ENCODE measurements at regions not wholly inside any gene's neighbourhood (a gene's known extent, or its start where the extent isn't known, plus 50 kb on each side); places are given as distances from the start of the nearest gene placed in this dataset.

DNA sequence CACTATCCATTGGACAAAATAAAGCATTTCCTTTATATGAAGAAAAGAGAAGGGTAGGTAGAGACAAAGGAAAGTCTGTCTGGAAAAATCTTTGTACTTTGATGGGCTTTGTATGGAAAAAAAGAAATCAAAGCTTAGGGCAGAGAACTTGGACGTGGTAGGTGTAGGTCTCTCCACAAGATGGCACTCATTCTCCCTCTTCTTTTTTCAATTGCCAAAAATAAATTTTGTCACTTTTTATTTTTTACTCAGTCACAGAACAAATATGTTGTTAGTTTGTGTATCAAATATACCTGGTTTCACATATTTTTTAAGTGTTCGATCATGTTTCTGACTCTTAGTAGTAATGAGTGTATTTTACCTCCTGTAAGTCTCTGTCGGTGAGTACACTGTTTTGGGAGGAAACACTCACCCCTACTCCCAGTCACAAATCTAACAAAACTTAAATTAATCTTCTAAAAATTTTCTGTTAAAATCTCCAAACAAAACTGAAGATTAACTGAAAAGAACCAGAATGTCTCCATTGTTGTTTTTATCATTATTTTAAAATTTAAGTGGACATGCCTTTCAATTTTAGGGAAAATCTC is 415.8 kb upstream of the GOLIM4 start:
- intact Hi-C loops (cut with DNase I) = no loop called here
- no peak for DNase-seq (ENCODE audit: low spot score)

DNA sequence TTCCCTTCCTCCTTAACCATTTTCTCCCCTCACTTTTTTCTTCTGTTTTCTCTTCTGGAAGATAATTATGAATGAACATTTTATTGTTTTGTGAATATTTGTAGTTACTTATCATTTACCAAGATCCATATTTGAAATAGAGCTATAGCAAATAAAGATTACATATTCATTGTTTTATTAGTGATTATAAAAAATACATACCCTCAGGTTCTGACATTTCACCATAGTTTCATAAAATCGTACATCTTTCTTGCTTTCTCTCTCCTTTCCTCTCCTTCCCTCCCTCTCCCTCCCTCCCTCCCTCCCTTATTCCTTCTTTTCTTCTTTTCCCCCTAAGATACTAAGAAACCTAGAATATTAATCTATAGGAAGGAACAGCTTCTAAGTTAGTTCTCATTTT is 410.9 kb upstream of the GOLIM4 start:
- intact Hi-C loops (cut with DNase I) = no loop called here
- DNase-seq (ENCODE audit: low spot score) = no peak

DNA sequence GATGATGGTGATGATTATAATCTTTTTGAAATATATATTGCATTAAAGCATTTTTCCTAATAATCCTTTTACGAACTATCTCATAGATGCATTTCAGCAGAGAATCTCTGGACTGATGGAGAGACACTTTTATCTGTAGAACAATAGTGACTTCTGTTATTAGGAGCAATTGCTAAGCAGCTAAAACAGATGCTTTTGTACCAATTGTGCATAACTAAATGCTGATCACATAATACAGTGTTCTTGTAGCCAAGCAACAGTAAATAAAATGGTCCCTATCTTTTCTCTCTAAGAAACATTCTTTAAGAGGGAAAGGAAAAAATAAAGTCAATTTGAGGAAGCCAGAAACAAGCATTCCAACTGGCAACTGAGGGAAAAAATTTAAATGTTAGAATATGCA is 405.8 kb upstream of the GOLIM4 start:
- intact Hi-C loops (cut with DNase I) = no loop called here
- DNase-seq (ENCODE audit: low spot score) = no peak

DNA sequence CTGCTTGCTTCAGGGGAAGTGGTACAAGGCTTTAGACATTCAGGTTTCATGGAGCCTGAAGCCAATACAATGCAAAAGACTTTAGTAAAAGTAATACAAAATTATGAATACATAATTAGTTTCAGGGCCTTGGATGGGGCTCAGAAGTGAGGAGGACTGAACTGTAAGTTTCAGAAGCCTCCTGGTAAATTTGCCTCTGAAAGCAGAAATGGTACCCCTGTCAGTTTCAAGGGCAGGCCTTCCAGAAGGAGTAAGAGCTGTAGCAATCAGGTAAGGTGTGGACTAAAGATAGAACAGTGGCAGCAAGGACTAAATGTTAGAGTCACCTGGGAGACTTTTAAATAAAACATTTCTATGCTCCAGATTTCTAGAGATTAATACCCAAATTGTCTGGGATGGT is 402.5 kb upstream of the GOLIM4 start:
- intact Hi-C loops (cut with DNase I) = no loop called here
- DNase-seq (ENCODE audit: low spot score) = no peak

DNA sequence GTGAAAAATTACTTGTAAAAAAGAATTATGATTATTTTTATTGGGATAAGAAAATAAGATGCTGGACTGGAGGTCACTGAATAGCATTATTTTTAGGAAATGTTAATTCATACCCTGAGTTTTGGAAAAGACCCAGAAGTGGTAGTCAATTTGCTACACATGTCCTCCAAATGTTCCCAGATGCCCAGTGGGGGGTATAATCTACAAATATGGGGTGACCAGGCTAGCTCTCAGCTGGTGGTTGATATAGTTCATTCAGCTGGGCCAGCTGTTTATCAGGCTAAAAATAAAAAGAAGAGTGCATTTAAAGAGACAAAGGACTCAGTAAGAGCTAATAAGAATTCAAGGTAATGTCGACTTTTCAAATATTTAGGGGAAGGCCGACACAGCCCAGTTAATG is 402.0 kb upstream of the GOLIM4 start:
- intact Hi-C loops (cut with DNase I) = no loop called here
- DNase-seq (ENCODE audit: low spot score) = no peak

DNA sequence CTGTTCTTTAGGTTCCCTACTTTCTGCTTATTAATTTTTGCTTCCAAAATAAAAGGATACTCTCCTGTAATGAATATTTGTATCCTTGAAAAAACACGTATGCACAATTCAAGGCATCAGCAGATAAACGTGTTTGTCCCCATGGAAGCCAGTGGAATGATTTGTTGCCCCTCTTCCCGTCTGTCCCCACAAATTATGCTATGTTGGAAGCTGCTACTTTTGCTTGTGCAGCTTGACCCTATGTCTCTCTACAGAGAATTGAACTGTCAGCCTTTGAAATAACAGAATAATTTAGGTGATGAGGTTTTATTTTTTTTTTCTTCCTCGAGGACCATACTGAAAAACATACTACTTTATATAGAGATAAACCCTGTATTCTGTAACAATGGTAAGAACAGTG is 401.5 kb upstream of the GOLIM4 start:
- DNase-seq (ENCODE audit: low spot score) = no peak
- intact Hi-C loops (cut with DNase I) = no loop called here

DNA sequence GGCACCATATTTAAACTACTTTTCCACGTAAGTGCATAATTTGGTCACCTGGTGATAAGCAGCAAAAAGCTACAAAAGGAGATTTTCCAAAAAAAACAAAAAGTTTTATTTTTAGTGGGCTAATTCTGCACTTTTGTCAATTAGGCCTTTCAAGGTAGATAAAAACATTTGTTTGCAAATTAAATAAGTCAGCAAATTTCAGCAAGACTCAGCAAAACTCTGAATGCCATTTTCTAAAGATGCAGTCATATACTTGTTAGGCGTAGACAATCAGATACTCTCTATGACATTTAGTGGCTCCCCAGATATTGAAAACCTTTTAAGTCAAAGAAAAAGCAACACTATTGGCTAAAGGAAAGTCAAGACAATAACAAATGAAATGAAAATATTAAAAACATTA is 400.2 kb upstream of the GOLIM4 start:
- no peak for DNase-seq (ENCODE audit: low spot score)
- intact Hi-C loops (cut with DNase I) = no loop called here

DNA sequence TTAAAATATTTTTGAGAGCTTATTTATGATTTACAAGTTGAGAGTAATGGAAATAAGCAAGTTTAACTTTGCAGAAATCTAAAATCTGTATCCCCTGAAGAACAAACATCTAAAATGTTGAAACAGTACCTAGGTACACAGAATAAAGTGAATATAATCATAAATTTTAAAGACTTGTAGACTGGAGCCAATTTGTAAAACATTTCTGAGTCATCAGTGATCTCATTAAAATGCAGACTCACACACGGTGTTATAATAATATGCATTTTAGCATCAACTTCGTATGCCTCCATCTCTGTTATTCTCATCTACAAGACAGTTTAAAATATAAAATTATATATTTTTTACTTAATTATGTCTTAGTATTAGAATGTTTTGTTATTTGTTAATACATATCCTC is 399.5 kb upstream of the GOLIM4 start:
- intact Hi-C loops (cut with DNase I) = no loop called here
- DNase-seq (ENCODE audit: low spot score) = no peak

DNA sequence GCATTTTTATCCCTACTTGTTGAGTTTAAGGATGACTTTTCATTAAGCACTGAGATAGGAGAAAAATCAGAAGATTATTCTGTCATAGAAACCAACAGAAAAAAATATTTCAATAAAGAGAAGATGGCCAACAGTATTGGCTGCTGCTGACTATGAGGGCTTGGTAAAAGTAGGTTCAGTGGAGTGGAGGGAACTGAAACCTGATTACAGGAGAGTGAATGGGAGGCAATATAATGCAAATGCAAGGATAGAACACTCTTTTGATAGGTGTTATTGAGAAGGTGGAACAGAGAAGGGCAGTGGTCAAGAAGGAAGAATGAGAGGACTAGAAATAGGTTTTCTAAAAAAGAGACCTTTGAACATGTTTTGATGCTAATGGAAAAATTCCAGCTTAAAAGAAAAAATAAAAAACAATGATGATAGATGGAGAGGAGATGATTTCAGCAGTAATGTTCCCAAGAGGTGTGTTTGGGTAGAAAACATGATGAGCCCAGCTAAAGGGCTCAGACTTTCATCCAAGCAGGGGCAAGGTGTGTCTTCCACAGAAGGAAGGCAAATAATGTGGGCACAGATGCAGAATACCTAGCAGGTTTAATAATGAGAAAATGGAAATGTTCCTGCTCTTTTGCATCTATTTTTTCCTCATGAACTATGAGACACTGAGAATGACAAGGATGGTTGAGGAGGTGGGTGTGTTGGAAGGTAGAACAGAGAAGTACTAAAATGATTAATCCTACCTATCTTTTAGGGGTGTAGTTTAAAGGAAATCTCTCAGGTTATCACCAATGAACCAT is 397.9 kb upstream of the GOLIM4 start:
- DNase-seq (ENCODE audit: low spot score) = no peak
- intact Hi-C loops (cut with DNase I) = no loop called here

DNA sequence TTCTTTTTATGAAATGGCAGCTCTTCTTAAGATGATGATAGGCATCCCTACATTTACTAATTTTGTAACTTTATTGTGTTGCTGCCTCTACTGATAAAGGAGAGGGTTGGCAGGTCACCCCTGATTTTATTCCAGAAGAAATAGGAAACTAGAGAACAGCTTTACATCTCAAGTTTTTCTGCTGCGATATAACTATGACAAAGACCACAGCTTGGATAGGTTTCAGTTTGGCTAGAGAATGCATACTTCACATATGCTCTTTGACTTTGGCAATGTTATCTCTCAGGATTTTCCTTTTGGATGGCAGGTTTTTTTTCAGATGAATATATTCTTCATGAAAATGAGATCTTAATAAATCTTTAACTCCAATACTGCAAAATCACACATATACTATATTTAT is 395.3 kb upstream of the GOLIM4 start:
- intact Hi-C loops (cut with DNase I) = no loop called here
- DNase-seq (ENCODE audit: low spot score) = no peak

DNA sequence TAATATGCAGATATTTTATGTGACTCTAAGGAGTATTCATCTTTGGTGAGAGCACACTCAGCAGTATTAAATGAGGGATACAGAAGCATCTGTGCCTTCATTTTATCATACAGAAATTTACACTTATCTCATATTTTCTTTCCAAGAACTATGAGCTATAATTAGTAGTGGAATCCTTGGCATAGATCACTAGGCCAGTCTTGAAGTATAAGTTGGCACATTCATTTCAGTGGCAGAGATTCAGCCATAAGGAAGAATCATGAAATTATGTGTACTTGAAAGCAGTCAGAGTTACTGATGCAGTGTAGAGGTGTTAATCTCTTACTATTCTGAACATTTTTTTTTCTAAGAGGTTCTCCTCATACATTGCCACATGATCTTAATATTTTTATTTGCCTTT is 393.6 kb upstream of the GOLIM4 start:
- DNase-seq (ENCODE audit: low spot score) = no peak
- intact Hi-C loops (cut with DNase I) = no loop called here

DNA sequence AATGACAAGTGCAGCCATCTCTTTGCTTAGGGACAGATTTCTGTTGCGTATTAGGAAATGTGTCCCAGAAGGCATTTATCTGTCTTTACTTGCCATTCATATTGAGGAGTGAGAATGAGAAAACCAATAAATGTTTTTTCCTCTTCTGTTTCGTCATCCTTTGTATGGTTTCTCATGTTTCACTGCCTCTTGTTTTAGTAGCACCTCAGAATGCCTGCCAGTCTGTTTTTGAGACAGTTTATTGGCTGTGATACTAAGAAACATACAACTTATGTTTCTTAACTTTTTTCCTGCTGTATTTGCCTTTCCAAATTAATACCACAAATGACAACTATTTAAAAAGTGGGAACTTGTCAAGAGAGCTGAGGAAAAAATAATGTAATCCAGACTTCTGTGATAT is 390.2 kb upstream of the GOLIM4 start:
- intact Hi-C loops (cut with DNase I) = no loop called here

DNA sequence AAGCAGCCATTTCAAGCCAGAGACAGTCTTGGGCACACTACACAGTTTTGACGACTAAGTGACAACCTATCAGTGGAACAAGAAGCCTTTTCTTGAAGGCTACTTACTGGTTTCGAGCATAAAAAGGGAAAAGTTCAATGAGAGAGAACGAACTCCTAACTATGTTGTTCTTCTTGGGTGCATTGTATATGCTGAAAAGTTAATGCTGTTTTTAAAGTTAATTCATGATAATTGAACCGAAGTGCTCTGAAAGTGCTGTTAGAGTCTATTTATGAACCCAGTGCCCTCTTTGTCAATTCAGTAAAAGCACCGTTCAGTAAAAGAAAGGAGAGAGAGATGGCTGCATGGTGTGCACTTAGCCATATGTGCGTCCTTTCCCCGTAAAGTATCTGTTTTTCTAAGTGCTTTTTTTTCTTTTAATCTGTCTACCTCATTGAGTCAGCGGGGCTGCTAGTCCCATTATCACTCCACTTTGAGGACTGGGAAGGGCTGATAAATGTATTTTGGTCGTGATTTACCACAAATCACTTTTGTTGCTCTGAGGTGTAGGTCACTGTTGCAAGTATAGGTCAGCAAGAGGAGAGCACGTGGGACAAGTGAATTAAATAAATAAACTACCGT is 380.7 kb upstream of the GOLIM4 start:
- DNase-seq (ENCODE audit: low spot score) = no peak
- intact Hi-C loops (cut with DNase I) = no loop called here

More for the DNA sequence above, 390.2 kb upstream of the GOLIM4 start:
- DNase-seq (ENCODE audit: low spot score) = no peak

DNA sequence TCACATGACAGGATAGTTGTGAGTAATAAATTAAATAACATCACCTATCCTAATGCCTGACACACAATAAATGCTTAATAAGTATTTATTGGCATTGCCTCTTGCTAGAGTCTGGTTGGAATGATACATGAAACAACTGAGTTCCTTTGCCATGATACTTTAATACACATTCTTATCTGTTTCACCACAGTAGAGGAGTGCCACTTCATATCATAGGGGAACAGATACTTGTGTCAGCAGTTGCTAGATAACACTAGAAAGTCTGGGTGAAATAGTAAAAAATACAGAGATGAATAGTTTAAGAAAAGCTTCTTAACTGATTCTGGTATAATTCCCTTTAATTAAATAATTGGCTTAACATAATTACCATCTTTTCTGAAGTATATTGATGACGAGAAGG is 380.0 kb upstream of the GOLIM4 start:
- intact Hi-C loops (cut with DNase I) = no loop called here

DNA sequence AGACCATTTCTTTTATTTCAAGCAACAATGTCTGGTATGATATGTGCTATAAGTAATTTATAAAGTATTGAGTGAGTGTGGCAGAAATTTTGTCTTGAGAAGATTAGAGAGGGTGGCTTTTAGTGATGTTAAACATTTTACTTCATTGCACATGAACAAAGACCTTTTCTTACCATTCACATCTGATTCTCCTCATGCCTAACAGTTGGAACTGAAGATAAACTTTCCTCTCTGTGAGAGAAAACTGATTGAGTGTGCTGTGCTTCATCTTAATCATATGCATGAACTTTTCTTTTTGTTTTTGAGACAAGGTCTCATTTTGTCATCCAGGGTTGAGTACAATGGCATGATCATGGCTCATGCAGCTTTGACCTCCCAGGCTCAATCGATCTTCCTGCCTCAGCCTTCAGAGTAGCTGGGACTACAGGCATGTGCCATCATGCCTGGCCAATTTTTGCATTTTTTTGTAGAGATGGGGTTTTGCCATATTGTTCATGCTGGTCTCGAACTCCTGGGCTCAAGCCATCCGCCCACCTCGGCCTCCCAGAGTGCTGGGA is 377.7 kb upstream of the GOLIM4 start:
- intact Hi-C loops (cut with DNase I) = no loop called here

More for the DNA sequence above, 380.0 kb upstream of the GOLIM4 start:
- DNase-seq (ENCODE audit: low spot score) = no peak

DNA sequence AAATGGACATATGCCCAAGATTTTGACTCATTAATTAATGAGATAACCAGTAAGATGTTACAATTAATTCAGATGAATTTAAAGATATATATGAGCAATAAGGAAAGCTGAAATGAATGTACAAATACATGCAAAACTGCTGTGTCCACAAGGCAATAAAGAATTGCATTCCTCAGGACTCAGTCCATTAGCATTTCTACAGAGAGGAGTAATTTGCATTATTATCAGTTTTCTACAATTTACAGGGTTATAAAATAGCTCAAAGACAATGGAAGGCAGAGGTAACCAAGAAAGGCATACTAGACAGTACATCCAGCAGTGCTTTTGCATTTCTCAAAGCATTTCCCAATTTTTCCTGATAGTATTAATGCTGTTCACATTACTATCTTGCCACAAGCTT is 377.1 kb upstream of the GOLIM4 start:
- DNase-seq (ENCODE audit: low spot score) = no peak
- intact Hi-C loops (cut with DNase I) = no loop called here

More for the DNA sequence above, 377.7 kb upstream of the GOLIM4 start:
- no peak for DNase-seq (ENCODE audit: low spot score)

DNA sequence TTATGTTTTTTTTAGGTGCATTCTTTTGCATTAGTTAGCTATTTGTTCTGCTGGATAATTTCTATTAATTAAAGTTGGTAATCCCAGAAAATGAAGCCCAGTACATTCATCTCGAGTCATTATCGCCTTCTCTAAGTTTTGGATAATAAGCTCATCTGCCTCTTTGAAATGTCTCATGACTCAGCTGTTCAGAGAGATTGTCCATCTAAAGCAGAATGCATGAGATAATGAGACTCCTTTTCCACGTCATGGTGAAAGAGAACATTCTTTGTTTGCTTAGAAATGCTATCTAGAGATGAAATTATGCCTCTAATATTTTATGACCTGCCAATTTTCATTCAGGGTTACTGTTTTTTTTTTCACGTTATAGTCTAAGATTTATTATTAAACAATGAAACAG is 374.7 kb upstream of the GOLIM4 start:
- DNase-seq (ENCODE audit: low spot score) = no peak

DNA sequence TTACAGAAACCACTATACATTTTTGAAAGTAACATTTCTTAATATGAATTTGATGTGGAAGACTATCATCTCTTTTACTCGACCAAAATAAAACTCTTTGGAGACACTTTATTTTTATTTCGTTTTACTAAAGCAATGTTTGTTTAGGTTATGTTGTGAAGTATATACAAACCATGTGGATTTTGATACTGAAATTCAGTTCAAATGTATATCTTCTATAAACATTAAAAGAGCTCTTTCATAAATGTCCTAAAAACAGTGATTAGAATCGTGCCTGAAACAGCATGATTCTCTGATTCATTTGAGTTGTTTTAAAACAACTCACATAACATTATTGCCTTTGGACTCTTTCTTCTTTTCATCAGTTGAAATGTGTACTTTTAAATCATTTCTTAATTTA is 373.7 kb upstream of the GOLIM4 start:
- intact Hi-C loops (cut with DNase I) = no loop called here
- no peak for DNase-seq (ENCODE audit: low spot score)

More for the DNA sequence above, 374.7 kb upstream of the GOLIM4 start:
- intact Hi-C loops (cut with DNase I) = no loop called here

DNA sequence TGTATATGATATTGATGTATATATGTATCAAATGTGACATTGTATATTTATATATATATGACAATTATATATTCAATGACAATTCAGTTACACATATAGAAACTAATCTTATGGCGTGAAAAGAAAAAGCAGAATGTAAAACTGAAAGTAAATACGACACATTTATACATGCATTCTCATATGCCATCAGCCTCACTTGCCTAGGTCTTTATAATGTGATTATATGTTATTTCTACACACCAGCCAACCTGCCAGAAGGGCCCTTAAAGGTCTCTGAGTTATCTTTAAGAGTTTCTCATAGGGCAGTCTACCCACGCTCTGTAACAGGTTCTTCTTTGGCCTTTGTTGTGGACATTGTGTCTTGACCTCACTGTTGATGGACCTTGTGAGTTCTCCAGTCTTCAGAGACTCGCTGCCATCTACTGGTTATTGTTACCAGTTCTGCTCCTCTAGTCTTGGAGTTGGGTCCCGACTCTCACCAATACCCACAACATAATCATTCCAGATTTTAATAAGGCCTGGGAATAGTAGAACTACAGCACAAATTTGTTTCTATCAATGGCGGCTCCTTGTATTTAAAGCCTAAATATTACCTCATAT is 371.5 kb upstream of the GOLIM4 start:
- intact Hi-C loops (cut with DNase I) = no loop called here
- DNase-seq (ENCODE audit: low spot score) = no peak

DNA sequence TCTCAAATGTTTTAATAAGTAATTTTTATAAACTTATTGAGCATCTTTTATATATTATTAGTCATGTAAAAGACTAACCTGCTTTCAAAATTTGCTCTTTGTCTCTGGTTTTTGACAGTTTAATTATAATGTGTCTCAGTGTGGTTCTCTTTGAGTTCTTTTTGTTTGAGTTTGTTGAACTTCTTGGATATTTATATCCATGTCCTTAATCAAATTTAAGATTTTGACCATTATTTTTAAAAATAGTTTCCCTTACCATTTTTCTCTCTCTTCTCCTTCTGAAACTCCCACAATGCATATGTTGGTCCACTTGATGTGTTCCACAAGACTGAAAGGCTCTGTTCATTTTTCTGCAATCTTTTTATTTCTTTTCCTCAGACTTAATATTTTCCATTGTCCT is 366.1 kb upstream of the GOLIM4 start:
- intact Hi-C loops (cut with DNase I) = no loop called here
- no peak for DNase-seq (ENCODE audit: low spot score)
